ENCODE measurements at regions not wholly inside any gene's neighbourhood (a gene's known extent, or its start where the extent isn't known, plus 50 kb on each side); places are given as distances from the start of the nearest gene placed in this dataset.
A peak's percentile ranks its signal among the peaks of the same experiment; 100 is the strongest.

GRCh38 chr3:189531271-189531670 lies 99.9 kb upstream of the TP63 start:
- DNase-seq (ENCODE audit: low read depth) = no peak
- H3K4me3 ChIP-seq (ENCODE audit: low read depth, low read length) = no peak overlapping the region

GRCh38 chr3:189534531-189534930 lies 96.7 kb upstream of the TP63 start:
- no peak overlapping the region for H3K4me3 ChIP-seq (ENCODE audit: low read depth, low read length)
- no peak for DNase-seq (ENCODE audit: low read depth)

- H3K4me3 ChIP-seq (ENCODE audit: low read depth, low read length) = no peak overlapping the region
- no peak for DNase-seq (ENCODE audit: low read depth)
Measured at GRCh38 chr3:189537135-189537534, 94.1 kb upstream of the TP63 start.

- H3K4me3 ChIP-seq (ENCODE audit: low read depth, low read length) = no peak overlapping the region
- no peak for DNase-seq (ENCODE audit: low read depth)
Measured at GRCh38 chr3:189547448-189547847, 83.7 kb upstream of the TP63 start.

- H3K4me3 ChIP-seq (ENCODE audit: low read depth, low read length) = no peak overlapping the region
- DNase-seq (ENCODE audit: low read depth) = no peak
Measured at GRCh38 chr3:189548053-189548452, 83.1 kb upstream of the TP63 start.

- DNase-seq (ENCODE audit: low read depth) = no peak
- no peak overlapping the region for H3K4me3 ChIP-seq (ENCODE audit: low read depth, low read length)
Measured at GRCh38 chr3:189551007-189551406, 80.2 kb upstream of the TP63 start.

- H3K4me3 ChIP-seq (ENCODE audit: low read depth, low read length) = no peak overlapping the region
- no peak for DNase-seq (ENCODE audit: low read depth)
Measured at GRCh38 chr3:189554868-189555557, 76.2 kb upstream of the TP63 start.

GRCh38 chr3:189555558-189555881 lies 75.7 kb upstream of the TP63 start:
- no peak overlapping the region for H3K4me3 ChIP-seq (ENCODE audit: low read depth, low read length)
- DNase-seq (ENCODE audit: low read depth) = no peak

GRCh38 chr3:189557824-189558223 lies 73.4 kb upstream of the TP63 start:
- H3K4me3 ChIP-seq (ENCODE audit: low read depth, low read length) = no peak overlapping the region
- peak; percentile 11 for DNase-seq (ENCODE audit: low read depth)

GRCh38 chr3:189561256-189561655 lies 69.9 kb upstream of the TP63 start:
- no peak for DNase-seq (ENCODE audit: low read depth)

GRCh38 chr3:189563853-189564563 lies 67.2 kb upstream of the TP63 start:
- no peak overlapping the region for H3K4me3 ChIP-seq (ENCODE audit: low read depth, low read length)
- peak; percentile 77 for DNase-seq (ENCODE audit: low read depth)

More at GRCh38 chr3:189561256-189561655, 69.9 kb upstream of the TP63 start:
- H3K4me3 ChIP-seq (ENCODE audit: low read depth, low read length) = no peak overlapping the region

GRCh38 chr3:189566550-189567130 lies 64.5 kb upstream of the TP63 start:
- no peak overlapping the region for H3K4me3 ChIP-seq (ENCODE audit: low read depth, low read length)
- no peak for DNase-seq (ENCODE audit: low read depth)

- no peak overlapping the region for H3K4me3 ChIP-seq (ENCODE audit: low read depth, low read length)
- no peak for DNase-seq (ENCODE audit: low read depth)
Measured at GRCh38 chr3:189567322-189567721, 63.9 kb upstream of the TP63 start.

- no peak overlapping the region for H3K4me3 ChIP-seq (ENCODE audit: low read depth, low read length)
- DNase-seq (ENCODE audit: low read depth) = no peak
Measured at GRCh38 chr3:189567766-189568420, 63.3 kb upstream of the TP63 start.

- no peak overlapping the region for H3K4me3 ChIP-seq (ENCODE audit: low read depth, low read length)
- no peak for DNase-seq (ENCODE audit: low read depth)
Measured at GRCh38 chr3:189568961-189569360, 62.2 kb upstream of the TP63 start.

- DNase-seq (ENCODE audit: low read depth) = no peak
Measured at GRCh38 chr3:189569473-189569872, 61.7 kb upstream of the TP63 start.

GRCh38 chr3:189570916-189571315 lies 60.3 kb upstream of the TP63 start:
- H3K4me3 ChIP-seq (ENCODE audit: low read depth, low read length) = no peak overlapping the region
- DNase-seq (ENCODE audit: low read depth) = no peak

More at GRCh38 chr3:189569473-189569872, 61.7 kb upstream of the TP63 start:
- no peak overlapping the region for H3K4me3 ChIP-seq (ENCODE audit: low read depth, low read length)

- no peak for DNase-seq (ENCODE audit: low read depth)
- no peak overlapping the region for H3K4me3 ChIP-seq (ENCODE audit: low read depth, low read length)
Measured at GRCh38 chr3:189572249-189572648, 58.9 kb upstream of the TP63 start.

- no peak for DNase-seq (ENCODE audit: low read depth)
- no peak overlapping the region for H3K4me3 ChIP-seq (ENCODE audit: low read depth, low read length)
Measured at GRCh38 chr3:189573004-189573403, 58.2 kb upstream of the TP63 start.

- DNase-seq (ENCODE audit: low read depth) = no peak
- H3K4me3 ChIP-seq (ENCODE audit: low read depth, low read length) = no peak overlapping the region
Measured at GRCh38 chr3:189576486-189576885, 54.7 kb upstream of the TP63 start.
